ENCODE measurements at regions not wholly inside any gene's neighbourhood (a gene's known extent, or its start where the extent isn't known, plus 50 kb on each side); places are given as distances from the start of the nearest gene placed in this dataset.

GRCh38 chr2:118321432-118322105, 233.3 kb downstream of the INSIG2 start:
- H3K36me3 ChIP-seq, result no peaks in the 10 kb centered on the region
- 32% methylated on average over 5 of the region's 5 CpGs for WGBS
- H3K27ac ChIP-seq (replicated peaks in 1 of 4), result no peak overlapping the region
- peaks cover 0 to 32% (median 0%) of the 10 kb centered on the region in 4 donors for H3K27me3 ChIP-seq
- intact Hi-C loops (cut with DNase I), result no loop called here
- H3K9me3 ChIP-seq, result no peaks in the 10 kb centered on the region
- peak; percentile 80 for DNase-seq (ENCODE audit: extremely low spot score)
- TF ChIP-seq CTCF (IDR thresholded peaks at IDR 0.05), result no peak
- no peak for TF ChIP-seq EP300 (IDR thresholded peaks at IDR 0.05)
- TF ChIP-seq POLR2A (IDR thresholded peaks at IDR 0.05; ENCODE audit: low read depth), result no peak
- TF ChIP-seq POLR2AphosphoS5 (IDR thresholded peaks at IDR 0.05), result no peak
- H3K4me1 ChIP-seq, result no peaks in the 10 kb centered on the region
- H3K4me3 ChIP-seq, result no peak overlapping the region

- Histone ChIP-seq H3K36me3 (no peaks in the 10 kb centered on the region), H3K9me3 (no peaks in the 10 kb centered on the region), H3K4me1 (no peaks in the 10 kb centered on the region), H3K27ac (replicated peaks in 1 of 4) (no peak overlapping the region), H3K4me3 (no peak overlapping the region), H3K27me3 (peaks cover 0 to 32% (median 0%) of the 10 kb centered on the region in 4 donors)
- intact Hi-C loops (cut with DNase I), result no loop called here
- WGBS, result 63% methylated on average over 4 of the region's 4 CpGs
- peak; percentile 45 for DNase-seq (ENCODE audit: extremely low spot score)
- TF ChIP-seq POLR2A (IDR thresholded peaks at IDR 0.05; ENCODE audit: low read depth) (no peak), POLR2AphosphoS5 (IDR thresholded peaks at IDR 0.05) (no peak), EP300 (IDR thresholded peaks at IDR 0.05) (no peak), CTCF (IDR thresholded peaks at IDR 0.05) (no peak)
Measured at GRCh38 chr2:118320658-118321057, 232.4 kb downstream of the INSIG2 start.

GRCh38 chr2:118320196-118320595, 231.9 kb downstream of the INSIG2 start:
- peaks cover 0 to 32% (median 0%) of the 10 kb centered on the region in 4 donors for H3K27me3 ChIP-seq
- 73% methylated on average over 6 of the region's 6 CpGs for WGBS

DNA sequence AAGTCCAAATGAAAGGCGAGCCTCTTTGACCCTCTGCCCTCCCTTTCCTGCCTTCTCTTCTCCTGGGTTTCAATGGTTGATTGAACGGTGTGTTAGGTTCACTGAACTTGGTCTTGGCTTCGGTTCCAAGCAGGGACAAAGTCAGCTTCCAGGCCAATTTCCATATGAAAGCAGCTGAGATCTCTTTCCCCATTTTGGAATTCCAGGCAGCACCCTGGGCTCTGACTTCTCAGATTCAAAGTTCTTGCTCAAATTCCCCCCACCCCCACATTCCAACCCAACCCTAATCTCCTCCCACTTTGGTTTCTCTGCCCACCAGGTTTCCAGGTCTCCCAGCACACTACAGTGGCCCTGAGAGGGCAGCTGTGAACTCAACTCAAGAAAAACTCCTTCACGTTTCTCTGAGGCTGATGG, 231.0 kb downstream of the INSIG2 start:
- Histone ChIP-seq H3K4me1 (no peaks in the 10 kb centered on the region), H3K36me3 (no peaks in the 10 kb centered on the region), H3K27ac (replicated peaks in 1 of 4) (no peak overlapping the region), H3K27me3 (peaks cover 0 to 36% (median 0%) of the 10 kb centered on the region in 4 donors), H3K4me3 (no peak overlapping the region), H3K9me3 (no peaks in the 10 kb centered on the region)
- 13% methylated on average over 4 of the region's 4 CpGs for WGBS
- TF ChIP-seq CTCF (IDR thresholded peaks at IDR 0.05) (no peak), POLR2A (IDR thresholded peaks at IDR 0.05; ENCODE audit: low read depth) (no peak), POLR2AphosphoS5 (IDR thresholded peaks at IDR 0.05) (no peak), EP300 (IDR thresholded peaks at IDR 0.05) (no peak)
- intact Hi-C loops (cut with DNase I), result no loop called here
- no peak for DNase-seq (ENCODE audit: extremely low spot score)

More at GRCh38 chr2:118320196-118320595, 231.9 kb downstream of the INSIG2 start:
- no peak overlapping the region for H3K4me3 ChIP-seq
- H3K27ac ChIP-seq (replicated peaks in 1 of 4), result no peak overlapping the region
- no peak for TF ChIP-seq POLR2AphosphoS5 (IDR thresholded peaks at IDR 0.05)
- no peak for TF ChIP-seq EP300 (IDR thresholded peaks at IDR 0.05)
- no peak for TF ChIP-seq POLR2A (IDR thresholded peaks at IDR 0.05; ENCODE audit: low read depth)
- no peak for TF ChIP-seq CTCF (IDR thresholded peaks at IDR 0.05)
- H3K4me1 ChIP-seq, result no peaks in the 10 kb centered on the region
- intact Hi-C loops (cut with DNase I), result no loop called here
- H3K9me3 ChIP-seq, result no peaks in the 10 kb centered on the region
- H3K36me3 ChIP-seq, result no peaks in the 10 kb centered on the region
- no peak for DNase-seq (ENCODE audit: extremely low spot score)

Data from esophagus muscularis mucosa (tissue), 4 donors.